ENCODE measurements at regions not wholly inside any gene's neighbourhood (a gene's known extent, or its start where the extent isn't known, plus 50 kb on each side); places are given as distances from the start of the nearest gene placed in this dataset.

- DNase-seq, result no peak
These were observed 59.0 kb downstream of the RPS29 start for GRCh38 chr14:49527221-49527620.

- no peak for DNase-seq
These were observed 60.1 kb downstream of the RPS29 start for GRCh38 chr14:49526101-49526500.

- DNase-seq, result no peak
These were observed 69.9 kb downstream of the RPS29 start for GRCh38 chr14:49516286-49516685.

DNA sequence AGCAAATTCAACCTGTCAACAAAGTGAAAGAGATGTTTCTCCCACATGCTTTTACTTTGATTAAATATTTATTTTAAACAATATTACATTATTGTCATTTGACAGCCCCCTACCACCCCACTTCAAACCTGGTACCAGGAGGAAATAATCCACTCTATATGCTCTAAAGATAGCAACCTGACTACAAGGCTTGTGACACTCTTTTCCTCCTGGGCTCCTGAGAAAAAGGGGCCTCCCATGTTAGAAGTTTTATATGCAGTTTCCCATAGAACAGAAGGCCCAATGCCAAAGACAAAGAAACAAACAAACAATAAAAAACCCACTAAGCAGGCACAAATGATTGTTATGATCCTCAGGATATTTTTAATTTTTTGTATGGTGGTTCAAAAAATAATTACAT lies 73.6 kb downstream of the RPS29 start:
- DNase-seq, result no peak

DNA sequence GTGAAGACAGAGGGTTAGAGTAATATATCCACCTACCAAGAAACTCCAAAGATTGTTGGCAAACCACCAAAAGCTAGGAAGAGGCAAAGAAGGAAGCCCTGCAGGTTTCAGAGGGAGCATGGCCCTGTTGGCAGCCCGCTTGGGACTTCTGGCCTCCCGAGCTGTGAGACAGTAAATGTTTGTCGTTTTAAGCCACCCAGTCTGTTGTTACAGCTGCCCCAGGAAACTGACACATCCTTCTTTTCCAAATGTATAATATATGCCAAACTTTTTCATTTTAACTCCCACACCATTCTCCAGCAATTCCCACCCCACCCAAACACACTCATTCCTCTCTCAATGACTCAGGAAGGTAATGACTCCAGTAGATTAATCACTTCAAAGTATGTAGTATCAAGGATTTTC lies 74.0 kb downstream of the RPS29 start:
- no peak for DNase-seq

GRCh38 chr14:49508124-49508523 lies 78.1 kb downstream of the RPS29 start:
- DNase-seq, result no peak

DNA sequence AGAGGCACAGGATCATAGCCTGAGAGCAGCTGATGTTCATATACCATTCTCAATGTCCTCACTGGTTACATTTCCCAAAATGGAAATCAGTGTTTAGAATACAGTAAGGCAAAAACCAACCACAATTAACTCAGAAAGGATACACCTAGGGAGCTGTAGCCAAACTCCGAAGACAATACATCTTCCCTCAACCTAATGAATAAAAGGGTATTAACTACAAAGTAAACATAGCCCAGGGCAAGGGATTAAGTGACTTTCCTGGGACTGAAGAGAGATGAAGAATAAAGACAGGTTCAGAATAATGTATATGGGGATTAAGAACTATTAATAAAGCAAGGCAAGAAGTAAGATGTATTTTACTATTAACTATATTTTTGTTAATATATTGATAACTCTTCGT lies 79.5 kb downstream of the RPS29 start:
- no peak for DNase-seq

GRCh38 chr14:49505041-49505766 lies 81.0 kb downstream of the RPS29 start:
- DNase-seq, result no peak

- DNase-seq, result no peak
These were observed 88.3 kb downstream of the RPS29 start for GRCh38 chr14:49497725-49498348.

DNA sequence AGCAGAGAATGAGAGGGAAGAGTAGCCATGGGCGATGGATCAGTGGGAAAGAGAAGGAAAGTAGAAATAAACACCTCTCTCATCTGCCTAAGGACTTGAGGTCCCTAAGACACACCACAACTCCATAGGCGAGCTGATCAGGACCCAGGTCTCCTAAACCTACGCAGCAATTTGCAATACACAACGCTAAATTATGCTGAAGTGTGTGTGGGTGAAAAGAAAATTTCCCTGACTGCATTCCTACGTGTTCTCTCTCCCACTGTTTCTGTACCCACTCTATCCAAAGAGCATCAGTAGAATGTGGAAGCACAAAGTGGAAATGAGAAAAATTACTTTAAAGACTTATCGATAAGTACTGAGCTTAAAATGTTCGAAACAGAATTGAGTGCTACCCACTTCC lies 88.9 kb downstream of the RPS29 start:
- DNase-seq, result no peak

DNA sequence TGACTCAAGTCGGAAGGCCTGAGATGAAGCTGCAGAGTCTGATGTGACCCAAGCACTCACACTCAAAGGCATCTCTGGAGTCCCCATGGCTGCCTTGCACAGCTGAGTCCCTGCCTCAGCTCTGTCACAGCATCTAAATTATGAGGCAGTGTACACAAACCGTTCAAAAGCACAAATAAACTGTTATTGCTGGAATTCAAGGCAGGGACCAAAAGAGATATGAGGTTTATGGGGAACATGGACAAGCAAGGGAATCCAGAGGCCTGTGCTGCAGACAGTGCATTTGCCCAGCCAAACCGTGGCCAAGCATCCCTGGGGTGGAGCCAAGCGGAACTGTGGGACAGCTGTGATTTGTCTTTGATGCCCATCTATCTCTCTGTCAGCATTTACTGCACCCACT lies 91.3 kb downstream of the RPS29 start:
- no peak for DNase-seq

DNA sequence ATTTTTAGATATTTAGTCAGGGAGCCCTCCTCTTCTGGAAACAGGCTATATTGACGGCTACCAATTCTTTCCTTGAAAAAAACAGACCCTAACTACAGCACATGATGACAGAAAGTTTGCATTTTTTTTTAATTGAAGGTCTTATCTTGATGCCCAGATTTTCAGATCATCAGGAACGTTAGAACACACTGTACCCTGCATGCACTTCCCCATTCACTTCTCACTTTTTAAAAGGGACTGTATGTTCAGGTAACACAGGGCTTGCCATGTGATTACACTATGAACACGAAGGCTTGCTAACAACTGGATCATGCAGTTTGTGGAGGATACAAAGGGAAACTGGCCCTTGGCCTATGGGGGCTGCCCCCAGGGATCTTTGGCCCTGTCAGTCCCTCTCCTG lies 92.6 kb downstream of the RPS29 start:
- DNase-seq, result no peak

- no peak for DNase-seq
These were observed 94.0 kb downstream of the RPS29 start for GRCh38 chr14:49492151-49492550.

- no peak for DNase-seq
These were observed 96.8 kb downstream of the RPS29 start for GRCh38 chr14:49489341-49489740.

DNA sequence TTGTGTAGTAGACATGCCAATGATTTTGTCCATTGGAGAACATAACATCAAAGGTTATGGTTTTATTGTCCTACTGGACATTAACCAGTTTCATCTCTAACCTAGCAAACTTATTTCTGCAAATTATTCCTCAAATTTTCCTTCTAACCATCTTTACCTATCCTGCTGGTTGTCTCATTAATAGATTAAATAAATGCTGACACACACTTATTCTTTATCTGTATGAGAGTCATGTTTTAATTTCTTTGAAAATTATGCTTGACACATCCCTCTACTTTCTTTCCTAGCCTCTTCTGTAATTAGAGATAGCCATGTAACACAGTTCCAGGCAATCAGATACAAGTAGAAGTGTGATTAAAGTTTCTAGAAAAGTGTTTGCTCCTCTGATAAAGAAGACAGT lies 98.9 kb downstream of the RPS29 start:
- no peak for DNase-seq

GRCh38 chr14:49485290-49485689 lies 100.9 kb downstream of the RPS29 start:
- DNase-seq, result no peak

DNA sequence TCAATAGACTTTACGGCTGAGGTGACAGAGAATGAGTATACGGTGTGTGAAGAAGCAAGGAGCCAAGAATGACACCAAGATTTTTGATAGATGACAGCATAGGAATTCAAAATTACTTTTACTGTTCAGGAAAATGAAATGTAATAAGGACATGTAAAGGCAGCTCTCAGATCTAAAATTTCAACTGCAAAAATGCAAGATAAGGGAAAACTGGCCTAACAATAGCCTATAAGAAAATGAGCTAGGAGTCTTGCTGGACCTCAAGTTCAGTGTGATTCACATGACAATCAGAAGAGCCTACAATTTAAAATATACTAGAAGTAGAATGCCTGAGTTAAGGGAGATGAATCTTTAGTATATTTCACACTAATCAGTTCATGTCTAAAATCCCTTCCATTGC lies 102.0 kb downstream of the RPS29 start:
- no peak for DNase-seq

- no peak for DNase-seq
These were observed 102.9 kb downstream of the RPS29 start for GRCh38 chr14:49483268-49483667.

DNA sequence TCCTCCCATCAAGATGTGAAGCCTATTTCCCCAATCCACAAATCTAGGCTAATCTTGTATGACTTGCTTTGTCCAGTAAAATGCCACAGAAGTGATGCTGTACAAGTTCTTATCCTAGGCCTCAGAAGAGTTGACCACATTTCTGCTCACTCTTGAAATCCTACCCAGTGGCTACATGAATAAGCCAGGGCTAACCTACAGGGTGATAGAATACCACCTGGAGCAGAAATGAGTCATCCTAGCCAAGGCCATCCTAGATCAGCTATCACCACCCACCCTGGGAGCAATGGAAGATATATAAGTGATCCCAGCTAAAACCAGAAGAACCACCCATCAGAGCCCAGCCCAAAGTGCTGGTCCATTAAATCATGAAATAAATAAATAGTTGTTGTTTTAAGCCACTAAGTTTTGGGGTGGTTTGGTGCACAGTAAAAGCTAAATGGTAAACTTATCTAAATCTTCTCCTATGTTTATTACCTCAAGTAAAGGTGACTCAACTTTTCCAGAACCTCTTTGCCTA lies 105.1 kb downstream of the RPS29 start:
- no peak for DNase-seq

- no peak for DNase-seq
These were observed 106.0 kb downstream of the RPS29 start for GRCh38 chr14:49480053-49480760.

GRCh38 chr14:49479432-49479831 lies 106.7 kb downstream of the RPS29 start:
- no peak for DNase-seq

DNA sequence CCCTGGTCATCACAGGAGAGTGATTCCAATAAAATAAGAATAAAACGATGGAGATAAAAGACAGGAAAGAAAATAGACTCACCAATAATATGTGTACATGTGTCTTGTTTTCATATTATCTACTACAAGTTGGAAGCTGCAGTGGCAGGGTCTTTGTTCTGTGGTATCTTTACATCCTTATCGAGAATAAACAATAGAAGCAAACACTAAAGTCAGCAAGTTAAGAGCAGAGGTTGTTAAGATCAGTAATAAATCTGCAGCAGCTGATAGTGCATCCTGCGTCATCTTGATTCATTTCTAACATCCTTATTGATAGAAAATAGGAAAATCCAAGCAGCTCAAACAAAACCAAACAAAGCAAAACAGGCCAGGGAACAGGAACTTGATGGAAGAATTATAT lies 107.4 kb downstream of the RPS29 start:
- DNase-seq, result no peak

GRCh38 chr14:49467091-49467490 lies 119.1 kb downstream of the RPS29 start:
- no peak for DNase-seq

DNA sequence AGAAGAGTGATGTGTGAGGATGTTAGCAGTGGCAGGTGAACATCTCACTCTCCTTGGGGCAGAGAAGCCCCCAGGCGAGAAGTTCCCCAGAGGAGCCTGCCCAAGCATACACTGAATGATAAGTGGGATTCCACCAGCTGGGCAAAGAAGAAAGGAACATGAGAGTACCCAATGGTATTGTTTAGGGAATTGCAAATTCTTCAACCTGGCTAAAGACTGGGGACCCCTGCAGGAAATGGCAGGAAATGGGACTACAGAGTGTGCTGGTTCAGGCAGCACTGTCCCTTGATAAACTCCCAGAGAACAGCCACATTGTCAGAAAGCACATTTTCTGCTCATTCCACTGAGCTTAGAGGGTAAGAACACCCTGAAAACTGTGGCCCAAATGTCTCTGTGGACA lies 121.3 kb downstream of the RPS29 start:
- no peak for DNase-seq

Data from stimulated activated CD8-positive, alpha-beta memory T cell treated with anti-CD3 and anti-CD28 coated beads, Interleukin-4, amount 100 ng/mL, for 48 hours (primary cell).